ENCODE measurements at regions not wholly inside any gene's neighbourhood (a gene's known extent, or its start where the extent isn't known, plus 50 kb on each side); places are given as distances from the start of the nearest gene placed in this dataset.

GRCh38 chr18:64410685-64411084 lies 261.8 kb upstream of the LINC00305 start (continued):
- TF ChIP-seq, protein P1, sequence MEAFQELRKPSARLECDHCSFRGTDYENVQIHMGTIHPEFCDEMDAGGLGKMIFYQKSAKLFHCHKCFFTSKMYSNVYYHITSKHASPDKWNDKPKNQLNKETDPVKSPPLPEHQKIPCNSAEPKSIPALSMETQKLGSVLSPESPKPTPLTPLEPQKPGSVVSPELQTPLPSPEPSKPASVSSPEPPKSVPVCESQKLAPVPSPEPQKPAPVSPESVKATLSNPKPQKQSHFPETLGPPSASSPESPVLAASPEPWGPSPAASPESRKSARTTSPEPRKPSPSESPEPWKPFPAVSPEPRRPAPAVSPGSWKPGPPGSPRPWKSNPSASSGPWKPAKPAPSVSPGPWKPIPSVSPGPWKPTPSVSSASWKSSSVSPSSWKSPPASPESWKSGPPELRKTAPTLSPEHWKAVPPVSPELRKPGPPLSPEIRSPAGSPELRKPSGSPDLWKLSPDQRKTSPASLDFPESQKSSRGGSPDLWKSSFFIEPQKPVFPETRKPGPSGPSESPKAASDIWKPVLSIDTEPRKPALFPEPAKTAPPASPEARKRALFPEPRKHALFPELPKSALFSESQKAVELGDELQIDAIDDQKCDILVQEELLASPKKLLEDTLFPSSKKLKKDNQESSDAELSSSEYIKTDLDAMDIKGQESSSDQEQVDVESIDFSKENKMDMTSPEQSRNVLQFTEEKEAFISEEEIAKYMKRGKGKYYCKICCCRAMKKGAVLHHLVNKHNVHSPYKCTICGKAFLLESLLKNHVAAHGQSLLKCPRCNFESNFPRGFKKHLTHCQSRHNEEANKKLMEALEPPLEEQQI (IDR thresholded peaks at IDR 0.05), result no peak
- TF ChIP-seq, protein P2, sequence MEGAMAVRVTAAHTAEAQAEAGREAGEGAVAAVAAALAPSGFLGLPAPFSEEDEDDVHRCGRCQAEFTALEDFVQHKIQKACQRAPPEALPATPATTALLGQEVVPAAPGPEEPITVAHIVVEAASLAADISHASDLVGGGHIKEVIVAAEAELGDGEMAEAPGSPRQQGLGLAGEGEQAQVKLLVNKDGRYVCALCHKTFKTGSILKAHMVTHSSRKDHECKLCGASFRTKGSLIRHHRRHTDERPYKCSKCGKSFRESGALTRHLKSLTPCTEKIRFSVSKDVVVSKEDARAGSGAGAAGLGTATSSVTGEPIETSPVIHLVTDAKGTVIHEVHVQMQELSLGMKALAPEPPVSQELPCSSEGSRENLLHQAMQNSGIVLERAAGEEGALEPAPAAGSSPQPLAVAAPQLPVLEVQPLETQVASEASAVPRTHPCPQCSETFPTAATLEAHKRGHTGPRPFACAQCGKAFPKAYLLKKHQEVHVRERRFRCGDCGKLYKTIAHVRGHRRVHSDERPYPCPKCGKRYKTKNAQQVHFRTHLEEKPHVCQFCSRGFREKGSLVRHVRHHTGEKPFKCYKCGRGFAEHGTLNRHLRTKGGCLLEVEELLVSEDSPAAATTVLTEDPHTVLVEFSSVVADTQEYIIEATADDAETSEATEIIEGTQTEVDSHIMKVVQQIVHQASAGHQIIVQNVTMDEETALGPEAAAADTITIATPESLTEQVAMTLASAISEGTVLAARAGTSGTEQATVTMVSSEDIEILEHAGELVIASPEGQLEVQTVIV (CRISPR knock-in tag; IDR thresholded peaks at IDR 0.05; ENCODE audit: borderline replicate concordance), result no peak
- TF ChIP-seq THAP7 (CRISPR knock-in tag; IDR thresholded peaks at IDR 0.05), result no peak
- TF ChIP-seq, protein P3, sequence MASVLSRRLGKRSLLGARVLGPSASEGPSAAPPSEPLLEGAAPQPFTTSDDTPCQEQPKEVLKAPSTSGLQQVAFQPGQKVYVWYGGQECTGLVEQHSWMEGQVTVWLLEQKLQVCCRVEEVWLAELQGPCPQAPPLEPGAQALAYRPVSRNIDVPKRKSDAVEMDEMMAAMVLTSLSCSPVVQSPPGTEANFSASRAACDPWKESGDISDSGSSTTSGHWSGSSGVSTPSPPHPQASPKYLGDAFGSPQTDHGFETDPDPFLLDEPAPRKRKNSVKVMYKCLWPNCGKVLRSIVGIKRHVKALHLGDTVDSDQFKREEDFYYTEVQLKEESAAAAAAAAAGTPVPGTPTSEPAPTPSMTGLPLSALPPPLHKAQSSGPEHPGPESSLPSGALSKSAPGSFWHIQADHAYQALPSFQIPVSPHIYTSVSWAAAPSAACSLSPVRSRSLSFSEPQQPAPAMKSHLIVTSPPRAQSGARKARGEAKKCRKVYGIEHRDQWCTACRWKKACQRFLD (CRISPR knock-in tag; IDR thresholded peaks at IDR 0.05), result no peak
- no peak for TF ChIP-seq EHMT2 (IDR thresholded peaks at IDR 0.05)
- no peak for TF ChIP-seq THRA (IDR thresholded peaks at IDR 0.05)
- TF ChIP-seq, protein P4, sequence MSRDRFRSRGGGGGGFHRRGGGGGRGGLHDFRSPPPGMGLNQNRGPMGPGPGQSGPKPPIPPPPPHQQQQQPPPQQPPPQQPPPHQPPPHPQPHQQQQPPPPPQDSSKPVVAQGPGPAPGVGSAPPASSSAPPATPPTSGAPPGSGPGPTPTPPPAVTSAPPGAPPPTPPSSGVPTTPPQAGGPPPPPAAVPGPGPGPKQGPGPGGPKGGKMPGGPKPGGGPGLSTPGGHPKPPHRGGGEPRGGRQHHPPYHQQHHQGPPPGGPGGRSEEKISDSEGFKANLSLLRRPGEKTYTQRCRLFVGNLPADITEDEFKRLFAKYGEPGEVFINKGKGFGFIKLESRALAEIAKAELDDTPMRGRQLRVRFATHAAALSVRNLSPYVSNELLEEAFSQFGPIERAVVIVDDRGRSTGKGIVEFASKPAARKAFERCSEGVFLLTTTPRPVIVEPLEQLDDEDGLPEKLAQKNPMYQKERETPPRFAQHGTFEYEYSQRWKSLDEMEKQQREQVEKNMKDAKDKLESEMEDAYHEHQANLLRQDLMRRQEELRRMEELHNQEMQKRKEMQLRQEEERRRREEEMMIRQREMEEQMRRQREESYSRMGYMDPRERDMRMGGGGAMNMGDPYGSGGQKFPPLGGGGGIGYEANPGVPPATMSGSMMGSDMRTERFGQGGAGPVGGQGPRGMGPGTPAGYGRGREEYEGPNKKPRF (IDR thresholded peaks at IDR 0.05; ENCODE audit: low read depth, low read length), result no peak
- TF ChIP-seq, protein P5, sequence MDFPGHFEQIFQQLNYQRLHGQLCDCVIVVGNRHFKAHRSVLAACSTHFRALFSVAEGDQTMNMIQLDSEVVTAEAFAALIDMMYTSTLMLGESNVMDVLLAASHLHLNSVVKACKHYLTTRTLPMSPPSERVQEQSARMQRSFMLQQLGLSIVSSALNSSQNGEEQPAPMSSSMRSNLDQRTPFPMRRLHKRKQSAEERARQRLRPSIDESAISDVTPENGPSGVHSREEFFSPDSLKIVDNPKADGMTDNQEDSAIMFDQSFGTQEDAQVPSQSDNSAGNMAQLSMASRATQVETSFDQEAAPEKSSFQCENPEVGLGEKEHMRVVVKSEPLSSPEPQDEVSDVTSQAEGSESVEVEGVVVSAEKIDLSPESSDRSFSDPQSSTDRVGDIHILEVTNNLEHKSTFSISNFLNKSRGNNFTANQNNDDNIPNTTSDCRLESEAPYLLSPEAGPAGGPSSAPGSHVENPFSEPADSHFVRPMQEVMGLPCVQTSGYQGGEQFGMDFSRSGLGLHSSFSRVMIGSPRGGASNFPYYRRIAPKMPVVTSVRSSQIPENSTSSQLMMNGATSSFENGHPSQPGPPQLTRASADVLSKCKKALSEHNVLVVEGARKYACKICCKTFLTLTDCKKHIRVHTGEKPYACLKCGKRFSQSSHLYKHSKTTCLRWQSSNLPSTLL (IDR thresholded peaks at IDR 0.05), result no peak
- no peak for TF ChIP-seq DIDO1 (tag; IDR thresholded peaks at IDR 0.05; ENCODE audit: low read depth)

Data from K562 (cell line).